T-helper 17 cell (primary cell): ENCODE measurements at regions not wholly inside any gene's neighbourhood (a gene's known extent, or its start where the extent isn't known, plus 50 kb on each side); places are given as distances from the start of the nearest gene placed in this dataset.

Source experiments
- ATAC-seq: fragments of 150-1000 bp; cut with Tn5 transposase; 2 replicates; pipeline ENCODE4 v1.10.0; 2021; ENCODE audit warnings: mild to moderate bottlenecking, moderate library complexity
- DNase-seq, 3 donors: peaks; one replicate each; pipeline versions ENCODE4 v3.0.0 to v3.0.0-alpha.2; 2020 to 2021
- H3K9me3 ChIP-seq: one replicate; pipeline ENCODE4 v1.7.0; 2013; ENCODE audit warnings: low read length, mild to moderate bottlenecking; ENCODE audit not compliant: control insufficient read depth, poor library complexity, severe bottlenecking
- H3K27ac Mint-ChIP-seq: one replicate; pipeline ENCODE4 v1.8.0; 2022; ENCODE audit warnings: mild to moderate bottlenecking, moderate library complexity, mixed read lengths
- H3K27me3 Mint-ChIP-seq: one replicate; pipeline ENCODE4 v1.8.0; 2022; ENCODE audit warnings: mixed read lengths
- H3K36me3 Mint-ChIP-seq: one replicate; pipeline ENCODE4 v1.8.0; 2022; ENCODE audit warnings: low read depth, mixed read lengths
- H3K4me1 Mint-ChIP-seq: one replicate; pipeline ENCODE4 v1.8.0; 2022; ENCODE audit warnings: mild to moderate bottlenecking, mixed read lengths
- H3K4me3 Mint-ChIP-seq: one replicate; pipeline ENCODE4 v1.8.0; 2022; ENCODE audit warnings: mild to moderate bottlenecking, moderate library complexity, mixed read lengths

GRCh38 chr21:35136586-35137219 is 87.6 kb upstream of the RUNX1 start:
- H3K27ac Mint-ChIP-seq, result no peak overlapping the region
- ATAC-seq, result no peak
- H3K27me3 Mint-ChIP-seq, result peaks cover 4% of the 10 kb centered on the region
- peaks cover 23% of the 10 kb centered on the region for H3K4me1 Mint-ChIP-seq
- no peak for DNase-seq
- H3K9me3 ChIP-seq, result no peaks in the 10 kb centered on the region
- no peak overlapping the region for H3K4me3 Mint-ChIP-seq
- no peaks in the 10 kb centered on the region for H3K36me3 Mint-ChIP-seq

GRCh38 chr21:35136106-35136505 is 87.0 kb upstream of the RUNX1 start:
- Mint-ChIP-seq H3K4me1 (peaks cover 21% of the 10 kb centered on the region), H3K36me3 (no peaks in the 10 kb centered on the region), H3K4me3 (no peak overlapping the region), H3K27ac (no peak overlapping the region), H3K27me3 (no peaks in the 10 kb centered on the region)
- ATAC-seq (no peak), DNase-seq (no peak)
- H3K9me3 ChIP-seq, result no peaks in the 10 kb centered on the region

DNA sequence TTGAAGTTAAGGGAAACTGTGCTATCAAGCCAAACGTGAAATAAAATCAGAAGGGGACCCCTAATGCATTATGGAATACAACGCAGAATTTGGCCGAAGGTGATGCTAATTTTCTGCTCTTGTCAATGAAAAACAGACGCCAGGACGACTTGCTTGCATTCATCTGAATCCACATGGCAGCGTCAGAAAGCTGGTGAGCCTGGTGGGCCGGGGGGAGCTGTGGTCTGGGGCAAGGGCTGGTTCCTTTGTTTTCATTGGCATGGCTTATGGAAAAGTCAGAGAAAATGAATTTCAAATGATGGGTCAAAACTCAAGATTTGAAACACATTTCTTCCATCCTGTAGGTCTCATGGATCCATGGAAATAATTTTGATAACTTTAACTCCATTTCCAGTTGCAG is 86.4 kb upstream of the RUNX1 start:
- Mint-ChIP-seq H3K36me3 (no peaks in the 10 kb centered on the region), H3K4me3 (no peak overlapping the region), H3K27ac (no peak overlapping the region), H3K27me3 (no peaks in the 10 kb centered on the region), H3K4me1 (peaks cover 21% of the 10 kb centered on the region)
- ATAC-seq, result no peak
- no peak for DNase-seq
- H3K9me3 ChIP-seq, result no peaks in the 10 kb centered on the region

DNA sequence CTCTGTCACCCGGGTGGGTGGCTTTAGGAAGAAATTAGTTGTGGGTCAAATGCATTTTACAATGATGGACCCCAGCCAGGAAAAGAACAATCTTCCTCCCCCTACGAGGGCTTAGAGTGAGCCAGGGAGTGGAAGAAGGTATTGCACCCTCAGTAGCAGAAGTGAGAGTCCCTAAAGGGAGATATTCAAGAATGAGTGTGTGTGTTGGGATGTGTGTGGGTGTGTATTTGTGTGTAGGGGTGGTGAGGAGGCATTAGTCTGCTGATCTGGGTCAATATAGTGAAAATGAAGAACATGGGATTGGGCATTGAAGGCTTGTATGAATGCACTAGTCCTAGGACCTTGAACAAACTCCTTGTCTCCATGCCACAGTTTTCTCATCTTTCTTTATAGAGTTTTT is 85.2 kb upstream of the RUNX1 start:
- no peak for ATAC-seq

GRCh38 chr21:35128536-35128935 is 79.4 kb upstream of the RUNX1 start:
- Mint-ChIP-seq H3K27me3 (no peaks in the 10 kb centered on the region), H3K36me3 (no peaks in the 10 kb centered on the region), H3K27ac (no peak overlapping the region), H3K4me1 (no peaks in the 10 kb centered on the region), H3K4me3 (no peak overlapping the region)
- ATAC-seq, result no peak
- no peak for DNase-seq
- no peaks in the 10 kb centered on the region for H3K9me3 ChIP-seq

More for the DNA sequence above, 85.2 kb upstream of the RUNX1 start:
- no peaks in the 10 kb centered on the region for H3K27me3 Mint-ChIP-seq
- no peaks in the 10 kb centered on the region for H3K36me3 Mint-ChIP-seq
- H3K27ac Mint-ChIP-seq, result no peak overlapping the region
- H3K9me3 ChIP-seq, result no peaks in the 10 kb centered on the region
- H3K4me1 Mint-ChIP-seq, result peaks cover 19% of the 10 kb centered on the region
- no peak overlapping the region for H3K4me3 Mint-ChIP-seq
- no peak for DNase-seq

DNA sequence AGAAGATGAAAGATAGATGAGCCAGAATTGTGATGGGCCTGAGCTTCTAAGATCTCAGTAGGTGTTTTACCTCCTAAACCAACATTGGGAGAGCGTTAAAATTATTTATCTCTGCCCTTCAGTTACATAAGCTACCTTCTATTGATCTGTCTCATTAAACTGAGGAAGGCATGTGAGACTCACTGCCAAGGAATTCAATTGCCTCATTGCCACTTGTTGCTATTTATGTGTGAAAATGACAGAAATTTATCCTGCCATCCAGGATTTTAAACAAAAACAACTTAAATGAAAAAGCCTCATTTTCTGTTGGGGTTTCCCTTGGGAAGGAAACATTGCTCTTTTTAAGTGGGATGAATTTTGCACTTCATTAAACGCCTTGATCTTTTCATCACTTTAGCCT is 78.7 kb upstream of the RUNX1 start:
- Mint-ChIP-seq H3K4me3 (no peak overlapping the region), H3K27me3 (no peaks in the 10 kb centered on the region), H3K27ac (no peak overlapping the region), H3K36me3 (no peaks in the 10 kb centered on the region), H3K4me1 (no peaks in the 10 kb centered on the region)
- no peak for ATAC-seq
- H3K9me3 ChIP-seq, result no peaks in the 10 kb centered on the region
- DNase-seq, result no peak

- no peak for ATAC-seq
Measured at GRCh38 chr21:35127026-35127425, 77.9 kb upstream of the RUNX1 start.

DNA sequence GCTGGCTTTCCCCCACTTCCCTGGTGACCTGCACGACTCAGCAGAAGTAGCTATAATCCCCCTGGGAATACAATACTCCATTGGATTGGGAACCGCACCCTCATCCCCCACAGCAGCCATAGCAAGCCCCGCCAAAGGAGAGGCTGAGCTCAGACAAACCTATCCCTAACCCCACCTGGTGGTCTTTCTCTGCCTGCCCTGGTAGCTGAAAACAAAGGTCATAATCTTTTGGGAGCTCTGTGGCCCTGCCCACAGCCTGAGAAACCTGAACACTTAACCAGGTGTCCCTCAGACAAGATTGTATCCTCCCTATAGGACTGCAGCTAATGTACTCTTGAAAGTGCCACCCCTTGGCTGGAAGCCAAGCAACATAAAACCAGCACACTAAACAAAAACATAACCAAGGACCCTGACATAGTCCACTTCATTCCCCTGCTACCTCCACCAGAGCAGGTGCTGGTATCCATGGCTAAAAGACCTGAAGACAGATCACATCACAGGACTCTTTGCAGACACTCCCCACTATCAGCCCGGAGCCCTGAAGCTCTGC is 71.6 kb upstream of the RUNX1 start:
- DNase-seq, result no peak
- no peak overlapping the region for H3K4me3 Mint-ChIP-seq
- no peaks in the 10 kb centered on the region for H3K9me3 ChIP-seq
- no peaks in the 10 kb centered on the region for H3K4me1 Mint-ChIP-seq
- H3K27me3 Mint-ChIP-seq, result no peaks in the 10 kb centered on the region
- no peak for ATAC-seq
- no peaks in the 10 kb centered on the region for H3K36me3 Mint-ChIP-seq
- H3K27ac Mint-ChIP-seq, result no peak overlapping the region

More at GRCh38 chr21:35127026-35127425, 77.9 kb upstream of the RUNX1 start:
- H3K9me3 ChIP-seq, result no peaks in the 10 kb centered on the region
- Mint-ChIP-seq H3K4me3 (no peak overlapping the region), H3K4me1 (no peaks in the 10 kb centered on the region), H3K36me3 (no peaks in the 10 kb centered on the region), H3K27me3 (no peaks in the 10 kb centered on the region), H3K27ac (no peak overlapping the region)
- DNase-seq, result no peak

GRCh38 chr21:35119501-35120047 is 70.5 kb upstream of the RUNX1 start:
- ATAC-seq, result no peak
- Mint-ChIP-seq H3K4me3 (no peak overlapping the region), H3K4me1 (no peaks in the 10 kb centered on the region), H3K27ac (no peak overlapping the region), H3K36me3 (no peaks in the 10 kb centered on the region), H3K27me3 (no peaks in the 10 kb centered on the region)
- DNase-seq, result no peak
- H3K9me3 ChIP-seq, result no peaks in the 10 kb centered on the region

- no peaks in the 10 kb centered on the region for H3K4me1 Mint-ChIP-seq
- no peak overlapping the region for H3K4me3 Mint-ChIP-seq
- no peaks in the 10 kb centered on the region for H3K9me3 ChIP-seq
- no peak for ATAC-seq
- no peaks in the 10 kb centered on the region for H3K27me3 Mint-ChIP-seq
- no peak for DNase-seq
- no peak overlapping the region for H3K27ac Mint-ChIP-seq
- no peaks in the 10 kb centered on the region for H3K36me3 Mint-ChIP-seq
Measured at GRCh38 chr21:35116777-35117176, 67.7 kb upstream of the RUNX1 start.

DNA sequence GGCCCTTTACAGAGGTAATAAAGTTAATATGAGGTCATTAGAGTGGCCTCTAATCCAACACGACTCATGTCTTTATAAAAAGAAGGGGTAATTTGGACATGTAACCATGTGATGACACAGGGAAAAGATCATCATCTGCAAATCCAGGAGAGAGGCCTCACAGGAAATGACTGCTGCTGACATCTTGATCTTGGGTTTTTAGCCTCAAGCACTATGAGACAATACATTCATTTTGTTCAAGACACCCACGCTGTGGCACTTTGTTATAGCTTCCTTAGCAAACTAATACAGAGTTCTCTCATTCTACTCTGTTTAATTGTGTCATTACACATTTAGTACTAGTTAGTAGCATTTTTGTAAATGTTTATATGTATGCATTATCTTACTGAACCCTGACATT is 64.0 kb upstream of the RUNX1 start:
- no peaks in the 10 kb centered on the region for H3K36me3 Mint-ChIP-seq
- H3K27me3 Mint-ChIP-seq, result peaks cover 3% of the 10 kb centered on the region
- ATAC-seq (no peak), DNase-seq (no peak)
- H3K4me1 Mint-ChIP-seq, result no peaks in the 10 kb centered on the region
- H3K9me3 ChIP-seq, result no peaks in the 10 kb centered on the region
- H3K27ac Mint-ChIP-seq, result no peak overlapping the region
- H3K4me3 Mint-ChIP-seq, result no peak overlapping the region

GRCh38 chr21:35111321-35111930 is 62.3 kb upstream of the RUNX1 start:
- H3K4me3 Mint-ChIP-seq, result no peak overlapping the region
- H3K9me3 ChIP-seq, result no peaks in the 10 kb centered on the region
- DNase-seq, result no peak
- no peaks in the 10 kb centered on the region for H3K36me3 Mint-ChIP-seq
- no peak overlapping the region for H3K27ac Mint-ChIP-seq
- H3K27me3 Mint-ChIP-seq, result peaks cover 8% of the 10 kb centered on the region
- no peak for ATAC-seq
- no peaks in the 10 kb centered on the region for H3K4me1 Mint-ChIP-seq

- no peak overlapping the region for H3K4me3 Mint-ChIP-seq
- ATAC-seq (no peak), DNase-seq (no peak)
- no peaks in the 10 kb centered on the region for H3K9me3 ChIP-seq
- H3K27ac Mint-ChIP-seq, result no peak overlapping the region
- H3K4me1 Mint-ChIP-seq, result no peaks in the 10 kb centered on the region
- peaks cover 8% of the 10 kb centered on the region for H3K27me3 Mint-ChIP-seq
- no peaks in the 10 kb centered on the region for H3K36me3 Mint-ChIP-seq
Measured at GRCh38 chr21:35108887-35109286, 59.8 kb upstream of the RUNX1 start.

GRCh38 chr21:35107520-35107919 is 58.4 kb upstream of the RUNX1 start:
- H3K36me3 Mint-ChIP-seq, result no peaks in the 10 kb centered on the region
- DNase-seq, result no peak
- H3K27me3 Mint-ChIP-seq, result peaks cover 8% of the 10 kb centered on the region
- no peak for ATAC-seq
- no peaks in the 10 kb centered on the region for H3K4me1 Mint-ChIP-seq
- no peak overlapping the region for H3K27ac Mint-ChIP-seq
- no peaks in the 10 kb centered on the region for H3K9me3 ChIP-seq
- H3K4me3 Mint-ChIP-seq, result no peak overlapping the region
